ENCODE measurements at regions not wholly inside any gene's neighbourhood (a gene's known extent, or its start where the extent isn't known, plus 50 kb on each side); places are given as distances from the start of the nearest gene placed in this dataset.

DNA sequence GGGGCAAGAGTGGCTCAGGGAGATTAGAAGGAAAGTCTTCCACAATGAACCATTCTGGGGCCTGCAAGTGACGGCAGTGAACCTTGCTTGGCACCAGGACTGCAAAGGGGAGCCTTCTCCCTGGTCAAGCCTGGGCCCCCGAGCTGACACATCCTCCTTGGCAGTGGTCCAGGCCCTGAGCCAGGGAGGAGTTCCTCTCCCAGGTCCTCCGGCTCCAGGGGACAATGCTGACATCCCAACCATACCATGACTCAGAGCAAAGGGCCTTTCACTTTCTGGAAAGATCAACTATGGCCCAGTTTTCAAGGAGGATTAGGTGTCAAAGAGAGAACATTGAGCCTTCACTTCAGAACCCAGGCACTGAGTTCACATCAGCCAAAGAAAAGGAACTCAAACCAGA lies 756.5 kb upstream of the TBX3 start:
- no peak for FAIRE-seq
- ChIA-PET POLR2A (no interaction called here), CTCF (interaction anchor here (2.0 kb wide), 1 partner anchor 17 kb away, joined by 5 read pairs; no protein-coding TSS in a partner anchor)
- Histone ChIP-seq H3K4me2 (peak overlapping the region; percentile 30; the same call in 2 of the 3 replicates), H3K9me3 (no peaks in the 10 kb centered on the region), H3K27ac (peak overlapping the region in 1 of 2 experiments; percentile 59; a peak in 3 of 6 replicates), H3K4me3 (no peak overlapping the region), H3K4me1 (peaks cover 9% of the 10 kb centered on the region)
- WGBS (ENCODE audit: missing lambda C conversion rate), result 21% methylated on average over 3 of the region's 3 CpGs
- peak; percentile 45 to 56 for DNase-seq (ENCODE audit: low read depth in 1 of 2, low spot score in 1 of 2)
- ATAC-seq, result peak; percentile 62 to 71; a peak in 4 of 6 replicates
- TF ChIP-seq ZFP36 (IDR thresholded peaks at IDR 0.05; ENCODE audit: borderline replicate concordance, partially characterized antibody), result no peak
- TF ChIP-seq MAFK (IDR thresholded peaks at IDR 0.05; ENCODE audit: partially characterized antibody), result no peak
- no peak for TF ChIP-seq HOXB13 (CRISPR knock-in tag; IDR thresholded peaks at IDR 0.05; ENCODE audit: low read depth)
- no peak for TF ChIP-seq JUN (IDR thresholded peaks at IDR 0.05)
- TF ChIP-seq EHF (CRISPR knock-in tag; IDR thresholded peaks at IDR 0.05), result no peak
- TF ChIP-seq CHD2 (IDR thresholded peaks at IDR 0.05; ENCODE audit: low read length, partially characterized antibody), result no peak
- no peak for TF ChIP-seq CEBPB (IDR thresholded peaks at IDR 0.05)

DNA sequence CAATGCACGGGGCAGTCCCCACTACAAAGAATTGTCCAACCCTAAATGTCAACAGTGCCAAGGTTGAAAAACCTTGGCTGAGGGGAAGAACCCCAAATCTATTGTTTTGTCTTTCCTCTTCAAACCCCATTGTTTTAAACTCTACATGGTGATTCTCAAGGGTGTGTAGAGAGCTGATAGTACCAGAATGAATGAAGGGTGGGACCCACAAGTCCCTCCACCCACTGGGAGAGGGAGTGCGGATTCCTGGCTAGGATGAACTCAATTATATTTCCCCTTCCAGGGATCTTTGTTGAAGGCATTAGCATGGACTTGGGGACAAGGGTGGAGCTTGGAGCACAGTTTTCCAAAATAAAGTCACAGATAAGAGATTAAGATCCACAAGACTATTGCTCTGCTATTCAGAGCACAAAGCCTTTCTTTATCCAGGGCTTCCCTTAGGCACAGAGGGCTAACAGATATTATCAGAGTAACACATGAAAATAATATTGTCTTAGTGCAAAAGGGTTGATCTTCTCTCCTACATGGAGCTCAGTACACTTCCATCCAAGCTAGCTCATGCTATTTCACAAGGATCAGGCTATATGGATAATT lies 755.1 kb upstream of the TBX3 start:
- no peak overlapping the region for H3K4me2 ChIP-seq
- 55% methylated on average over 2 of the region's 2 CpGs for WGBS (ENCODE audit: missing lambda C conversion rate)
- TF ChIP-seq GATA3 (IDR thresholded peaks at IDR 0.05; ENCODE audit: borderline replicate concordance), result no peak
- TF ChIP-seq JUNB (IDR thresholded peaks at IDR 0.05), result no peak
- no peak for TF ChIP-seq ZFP36 (IDR thresholded peaks at IDR 0.05; ENCODE audit: borderline replicate concordance, partially characterized antibody)
- no peak for TF ChIP-seq NR3C1 (IDR thresholded peaks at IDR 0.05)
- no peak for TF ChIP-seq CHD2 (IDR thresholded peaks at IDR 0.05; ENCODE audit: low read length, partially characterized antibody)
- TF ChIP-seq, protein P1, sequence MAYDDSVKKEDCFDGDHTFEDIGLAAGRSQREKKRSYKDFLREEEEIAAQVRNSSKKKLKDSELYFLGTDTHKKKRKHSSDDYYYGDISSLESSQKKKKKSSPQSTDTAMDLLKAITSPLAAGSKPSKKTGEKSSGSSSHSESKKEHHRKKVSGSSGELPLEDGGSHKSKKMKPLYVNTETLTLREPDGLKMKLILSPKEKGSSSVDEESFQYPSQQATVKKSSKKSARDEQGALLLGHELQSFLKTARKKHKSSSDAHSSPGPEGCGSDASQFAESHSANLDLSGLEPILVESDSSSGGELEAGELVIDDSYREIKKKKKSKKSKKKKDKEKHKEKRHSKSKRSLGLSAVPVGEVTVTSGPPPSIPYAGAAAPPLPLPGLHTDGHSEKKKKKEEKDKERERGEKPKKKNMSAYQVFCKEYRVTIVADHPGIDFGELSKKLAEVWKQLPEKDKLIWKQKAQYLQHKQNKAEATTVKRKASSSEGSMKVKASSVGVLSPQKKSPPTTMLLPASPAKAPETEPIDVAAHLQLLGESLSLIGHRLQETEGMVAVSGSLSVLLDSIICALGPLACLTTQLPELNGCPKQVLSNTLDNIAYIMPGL (CRISPR knock-in tag; IDR thresholded peaks at IDR 0.05; ENCODE audit: borderline replicate concordance), result no peak
- no peak for TF ChIP-seq POLR2A (IDR thresholded peaks at IDR 0.05; ENCODE audit: low read length)
- H3K4me1 ChIP-seq, result peaks cover 9% of the 10 kb centered on the region
- ATAC-seq (no peak), FAIRE-seq (no peak), DNase-seq (ENCODE audit: low read depth in 1 of 2, low spot score in 1 of 2) (no peak)
- CTCF ChIA-PET, result no interaction called here
- no peak overlapping the region for H3K27ac ChIP-seq
- POLR2A ChIA-PET, result no interaction called here
- no peaks in the 10 kb centered on the region for H3K9me3 ChIP-seq
- no peak overlapping the region for H3K4me3 ChIP-seq

DNA sequence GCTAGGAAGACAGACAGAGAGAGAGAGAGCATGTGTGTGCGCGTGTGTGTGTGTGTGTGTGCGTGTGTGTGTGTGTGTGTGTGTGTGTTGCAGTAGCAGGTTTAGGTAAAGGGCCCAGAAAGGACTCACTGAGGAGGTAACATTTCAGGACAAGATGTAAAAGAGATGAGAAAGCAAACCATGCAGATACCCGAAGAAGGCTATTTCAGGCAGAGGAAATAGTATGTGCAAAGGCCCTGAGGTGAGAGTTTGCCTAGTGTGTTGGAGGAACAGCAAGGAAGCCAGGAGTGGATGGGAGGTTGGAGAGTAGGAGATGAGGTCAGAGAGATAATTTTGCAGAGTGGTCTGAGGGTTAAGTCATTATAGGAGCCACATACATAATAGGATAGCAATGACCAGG lies 754.3 kb upstream of the TBX3 start:
- FAIRE-seq, result no peak
- TF ChIP-seq, protein P2, sequence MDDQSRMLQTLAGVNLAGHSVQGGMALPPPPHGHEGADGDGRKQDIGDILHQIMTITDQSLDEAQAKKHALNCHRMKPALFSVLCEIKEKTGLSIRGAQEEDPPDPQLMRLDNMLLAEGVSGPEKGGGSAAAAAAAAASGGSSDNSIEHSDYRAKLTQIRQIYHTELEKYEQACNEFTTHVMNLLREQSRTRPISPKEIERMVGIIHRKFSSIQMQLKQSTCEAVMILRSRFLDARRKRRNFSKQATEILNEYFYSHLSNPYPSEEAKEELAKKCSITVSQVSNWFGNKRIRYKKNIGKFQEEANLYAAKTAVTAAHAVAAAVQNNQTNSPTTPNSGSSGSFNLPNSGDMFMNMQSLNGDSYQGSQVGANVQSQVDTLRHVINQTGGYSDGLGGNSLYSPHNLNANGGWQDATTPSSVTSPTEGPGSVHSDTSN (IDR thresholded peaks at IDR 0.05), result no peak
- TF ChIP-seq TFCP2L1 (CRISPR knock-in tag; IDR thresholded peaks at IDR 0.05) (no peak), EP300 (IDR thresholded peaks at IDR 0.05) (no peak), HOXA7 (CRISPR knock-in tag; IDR thresholded peaks at IDR 0.05) (no peak), CHD4 (IDR thresholded peaks at IDR 0.05; ENCODE audit: borderline replicate concordance) (no peak), JUN (IDR thresholded peaks at IDR 0.05) (no peak), KDM1A (IDR thresholded peaks at IDR 0.05; ENCODE audit: low read depth) (no peak), HEYL (CRISPR knock-in tag; IDR thresholded peaks at IDR 0.05) (no peak)
- TF ChIP-seq, protein P3, sequence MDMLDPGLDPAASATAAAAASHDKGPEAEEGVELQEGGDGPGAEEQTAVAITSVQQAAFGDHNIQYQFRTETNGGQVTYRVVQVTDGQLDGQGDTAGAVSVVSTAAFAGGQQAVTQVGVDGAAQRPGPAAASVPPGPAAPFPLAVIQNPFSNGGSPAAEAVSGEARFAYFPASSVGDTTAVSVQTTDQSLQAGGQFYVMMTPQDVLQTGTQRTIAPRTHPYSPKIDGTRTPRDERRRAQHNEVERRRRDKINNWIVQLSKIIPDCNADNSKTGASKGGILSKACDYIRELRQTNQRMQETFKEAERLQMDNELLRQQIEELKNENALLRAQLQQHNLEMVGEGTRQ (IDR thresholded peaks at IDR 0.05), result no peak
- TF ChIP-seq, protein P1 (CRISPR knock-in tag; IDR thresholded peaks at IDR 0.05; ENCODE audit: borderline replicate concordance), result no peak
- TF ChIP-seq, protein P4, sequence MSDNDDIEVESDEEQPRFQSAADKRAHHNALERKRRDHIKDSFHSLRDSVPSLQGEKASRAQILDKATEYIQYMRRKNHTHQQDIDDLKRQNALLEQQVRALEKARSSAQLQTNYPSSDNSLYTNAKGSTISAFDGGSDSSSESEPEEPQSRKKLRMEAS (IDR thresholded peaks at IDR 0.05), result no peak
- TF ChIP-seq, protein P5, sequence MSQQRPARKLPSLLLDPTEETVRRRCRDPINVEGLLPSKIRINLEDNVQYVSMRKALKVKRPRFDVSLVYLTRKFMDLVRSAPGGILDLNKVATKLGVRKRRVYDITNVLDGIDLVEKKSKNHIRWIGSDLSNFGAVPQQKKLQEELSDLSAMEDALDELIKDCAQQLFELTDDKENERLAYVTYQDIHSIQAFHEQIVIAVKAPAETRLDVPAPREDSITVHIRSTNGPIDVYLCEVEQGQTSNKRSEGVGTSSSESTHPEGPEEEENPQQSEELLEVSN (IDR thresholded peaks at IDR 0.05; ENCODE audit: borderline replicate concordance, low read depth), result no peak
- no peak for DNase-seq (ENCODE audit: low read depth in 1 of 2, low spot score in 1 of 2)
- H3K4me1 ChIP-seq, result peaks cover 9% of the 10 kb centered on the region
- H3K27ac ChIP-seq, result no peak overlapping the region
- H3K9me3 ChIP-seq, result no peaks in the 10 kb centered on the region
- H3K4me2 ChIP-seq, result no peak overlapping the region
- WGBS (ENCODE audit: missing lambda C conversion rate), result 82% methylated on average over 4 of the region's 4 CpGs
- CTCF ChIA-PET, result no interaction called here
- POLR2A ChIA-PET, result no interaction called here
- ATAC-seq, result no peak
- no peak overlapping the region for H3K4me3 ChIP-seq

All from A549 (cell line).